HG03571 (cell line): ENCODE measurements at regions not wholly inside any gene's neighbourhood (a gene's known extent, or its start where the extent isn't known, plus 50 kb on each side); places are given as distances from the start of the nearest gene placed in this dataset.
A peak's percentile ranks its signal among the peaks of the same experiment; 100 is the strongest.
"Not testable (repeated sequence)": the region's sequence is repeated elsewhere in the genome, so short reads cannot be mapped to it uniquely, and the experiment has no call there.

Experiments used
- ATAC-seq: cut with Tn5 transposase; IDR thresholded peaks from one replicate; pipeline ENCODE4 v1.9.1; 2021; ENCODE audit not compliant: unreplicated experiment

- no peak for ATAC-seq
Measured at GRCh38 chr2:183780072-183780471, 655.8 kb downstream of the NUP35 start.

GRCh38 chr2:183782436-183782835, 658.2 kb downstream of the NUP35 start:
- ATAC-seq: no peak

- ATAC-seq: not testable (repeated sequence)
Measured at GRCh38 chr2:183788796-183789195, 664.6 kb downstream of the NUP35 start.

GRCh38 chr2:183792165-183792924, 668.1 kb downstream of the NUP35 start:
- ATAC-seq: not testable (repeated sequence)

GRCh38 chr2:183798535-183798934, 674.3 kb downstream of the NUP35 start:
- no peak for ATAC-seq

- ATAC-seq: no peak
Measured at GRCh38 chr2:183799761-183800160, 675.5 kb downstream of the NUP35 start.

- no peak for ATAC-seq
Measured at GRCh38 chr2:183803596-183803995, 679.4 kb downstream of the NUP35 start.

GRCh38 chr2:183807870-183808269, 683.6 kb downstream of the NUP35 start:
- no peak for ATAC-seq

- ATAC-seq: no peak
Measured at GRCh38 chr2:183809404-183809803, 685.2 kb downstream of the NUP35 start.

GRCh38 chr2:183811281-183811680, 687.0 kb downstream of the NUP35 start:
- ATAC-seq: no peak

- no peak for ATAC-seq
Measured at GRCh38 chr2:183812091-183812490, 687.8 kb downstream of the NUP35 start.

- no peak for ATAC-seq
Measured at GRCh38 chr2:183825710-183826109, 701.5 kb downstream of the NUP35 start.

GRCh38 chr2:183829931-183830330, 705.7 kb downstream of the NUP35 start:
- no peak for ATAC-seq

GRCh38 chr2:183837157-183837556, 712.9 kb downstream of the NUP35 start:
- ATAC-seq: no peak

GRCh38 chr2:183838295-183838694, 714.1 kb downstream of the NUP35 start:
- no peak for ATAC-seq

- no peak for ATAC-seq
Measured at GRCh38 chr2:183840061-183840584, 715.9 kb downstream of the NUP35 start.

- ATAC-seq: not testable (repeated sequence)
Measured at GRCh38 chr2:183849826-183850225, 725.6 kb downstream of the NUP35 start.

GRCh38 chr2:183859129-183859528, 734.9 kb downstream of the NUP35 start:
- ATAC-seq: no peak

GRCh38 chr2:183866666-183867065, 731.7 kb upstream of the ZNF804A start:
- ATAC-seq: no peak

- no peak for ATAC-seq
Measured at GRCh38 chr2:183867206-183867605, 731.1 kb upstream of the ZNF804A start.

GRCh38 chr2:183868153-183868552, 730.2 kb upstream of the ZNF804A start:
- no peak for ATAC-seq

GRCh38 chr2:183868707-183869106, 729.6 kb upstream of the ZNF804A start:
- ATAC-seq: peak; percentile 49

GRCh38 chr2:183872131-183872530, 726.2 kb upstream of the ZNF804A start:
- no peak for ATAC-seq
